Small intestine (tissue), 7 donors: ENCODE measurements at regions not wholly inside any gene's neighbourhood (a gene's known extent, or its start where the extent isn't known, plus 50 kb on each side); places are given as distances from the start of the nearest gene placed in this dataset.

ENCODE experiments used
- DNase-seq, 2 donors: peaks; one replicate each; pipeline versions ENCODE4 v3.0.0 to v3.0.0-alpha.2; 2013
- FAIRE-seq: peaks from 2 replicates; lab custom pipeline; 2012; peaks lifted over from hg19 to GRCh38; lab: Jason Lieb, UNC
- H3K27ac ChIP-seq, 3 donors: one replicate each; pipeline ENCODE4 v1.5.1; 2013; ENCODE audit warnings: low read length in 2 of 3, mild to moderate bottlenecking in 2 of 3, control low read depth in 1 of 3, inconsistent platforms in 1 of 3, low read depth in 1 of 3, moderate library complexity in 1 of 3
- H3K27me3 ChIP-seq, 3 donors: one replicate each; pipeline ENCODE4 v1.6.1; 2013; ENCODE audit warnings: low read length in 3 of 3, inconsistent platforms in 1 of 3; ENCODE audit not compliant: control insufficient read depth in 3 of 3, insufficient read depth in 3 of 3
- H3K36me3 ChIP-seq, 3 donors: one replicate each; pipeline ENCODE4 v1.6.1; 2013; ENCODE audit warnings: low read length in 3 of 3, inconsistent platforms in 1 of 3, low read depth in 1 of 3, mild to moderate bottlenecking in 1 of 3, moderate library complexity in 1 of 3; ENCODE audit not compliant: control insufficient read depth in 3 of 3, insufficient read depth in 2 of 3
- H3K4me1 ChIP-seq, 3 donors: one replicate each; pipeline ENCODE4 v1.6.1; 2013; ENCODE audit warnings: low read length in 2 of 3, inconsistent platforms in 1 of 3, low read depth in 1 of 3, mild to moderate bottlenecking in 1 of 3, moderate library complexity in 1 of 3; ENCODE audit not compliant: control insufficient read depth in 3 of 3, insufficient read depth in 2 of 3
- H3K4me3 ChIP-seq, 3 donors: one replicate each; pipeline ENCODE4 v1.5.1; 2013; ENCODE audit warnings: low read length in 3 of 3, control low read depth in 1 of 3, inconsistent platforms in 1 of 3, low read depth in 1 of 3, mild to moderate bottlenecking in 1 of 3, moderate library complexity in 1 of 3
- H3K9me3 ChIP-seq, 2 donors: one replicate each; pipeline ENCODE4 v1.6.1; 2013; ENCODE audit warnings: low read depth in 1 of 2, low read length in 1 of 2; ENCODE audit not compliant: control insufficient read depth in 2 of 2, insufficient read depth in 1 of 2
- WGBS, 3 donors: extraction: QIAGEN DNeasy Blood & Tissue Kit; methylation state at CpG; one replicate each; pipeline ENCODE4 v1.1.7; 2013; 5-methylcytosine and 5-hydroxymethylcytosine counted together
- donor health status: healthy with polysubstance abuse.
- donor health status: control.
- donor health status: control.
- donor health status: Bipolar disorder and iron deficiency.
- donor health status: healthy.

DNA sequence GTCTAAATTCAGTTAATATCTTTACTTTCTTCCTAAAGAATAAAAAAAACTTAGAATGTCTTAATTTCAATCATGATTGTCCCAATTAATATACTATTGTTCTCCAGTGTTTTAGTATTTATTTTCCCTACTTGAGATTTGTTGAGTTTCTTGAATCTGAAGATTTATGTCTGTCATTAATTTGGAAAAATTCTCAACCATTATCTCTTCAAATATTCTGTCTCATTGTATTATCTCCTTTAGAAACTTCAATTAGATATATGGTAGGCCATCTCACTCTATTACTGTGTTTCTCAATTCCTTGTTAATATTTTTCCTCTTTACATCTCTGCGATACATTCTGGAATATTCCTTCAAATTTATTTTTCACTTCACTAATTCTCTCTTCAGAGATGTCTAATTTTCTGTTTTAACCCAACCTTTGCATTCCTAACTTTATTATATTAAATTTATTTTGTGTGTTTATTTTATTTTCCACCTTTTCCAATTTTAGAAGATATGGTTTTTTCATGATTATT, 268.6 kb downstream of the QKI start:
- no peaks in the 10 kb centered on the region for H3K27me3 ChIP-seq
- no peaks in the 10 kb centered on the region for H3K36me3 ChIP-seq
- no peak for FAIRE-seq
- H3K4me3 ChIP-seq = no peak overlapping the region
- 98 to 100% (median 100%) methylated on average over 1 of the region's 1 CpG for WGBS, 3 donors
- no peak for DNase-seq
- no peaks in the 10 kb centered on the region for H3K4me1 ChIP-seq
- H3K27ac ChIP-seq = no peak overlapping the region
- H3K9me3 ChIP-seq = no peaks in the 10 kb centered on the region

DNA sequence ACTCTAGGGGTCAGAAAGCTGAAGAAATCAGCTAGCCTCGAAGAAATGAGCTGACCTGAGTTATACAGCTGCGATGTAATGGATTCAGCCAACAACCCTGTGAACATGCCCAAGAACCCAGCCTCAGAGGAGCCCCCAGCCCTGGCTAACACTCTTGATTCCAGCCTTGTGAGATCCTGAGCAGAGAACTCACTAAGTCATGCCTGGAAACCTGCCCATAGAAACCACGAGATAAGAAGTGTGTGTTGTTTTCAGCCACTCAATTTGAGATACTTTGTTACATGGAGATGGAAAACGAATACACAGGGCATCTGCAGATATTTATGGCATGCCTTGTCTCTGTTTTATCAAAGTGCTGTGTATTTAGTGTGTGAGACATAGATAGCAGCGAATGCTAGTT, 265.2 kb downstream of the QKI start:
- Histone ChIP-seq H3K27ac (no peak overlapping the region), H3K4me3 (no peak overlapping the region), H3K9me3 (no peaks in the 10 kb centered on the region), H3K4me1 (no peaks in the 10 kb centered on the region), H3K36me3 (no peaks in the 10 kb centered on the region), H3K27me3 (no peaks in the 10 kb centered on the region)
- 19 to 51% (median 37%) methylated on average over 5 of the region's 5 CpGs for WGBS, 3 donors
- DNase-seq (no peak), FAIRE-seq (no peak)

DNA sequence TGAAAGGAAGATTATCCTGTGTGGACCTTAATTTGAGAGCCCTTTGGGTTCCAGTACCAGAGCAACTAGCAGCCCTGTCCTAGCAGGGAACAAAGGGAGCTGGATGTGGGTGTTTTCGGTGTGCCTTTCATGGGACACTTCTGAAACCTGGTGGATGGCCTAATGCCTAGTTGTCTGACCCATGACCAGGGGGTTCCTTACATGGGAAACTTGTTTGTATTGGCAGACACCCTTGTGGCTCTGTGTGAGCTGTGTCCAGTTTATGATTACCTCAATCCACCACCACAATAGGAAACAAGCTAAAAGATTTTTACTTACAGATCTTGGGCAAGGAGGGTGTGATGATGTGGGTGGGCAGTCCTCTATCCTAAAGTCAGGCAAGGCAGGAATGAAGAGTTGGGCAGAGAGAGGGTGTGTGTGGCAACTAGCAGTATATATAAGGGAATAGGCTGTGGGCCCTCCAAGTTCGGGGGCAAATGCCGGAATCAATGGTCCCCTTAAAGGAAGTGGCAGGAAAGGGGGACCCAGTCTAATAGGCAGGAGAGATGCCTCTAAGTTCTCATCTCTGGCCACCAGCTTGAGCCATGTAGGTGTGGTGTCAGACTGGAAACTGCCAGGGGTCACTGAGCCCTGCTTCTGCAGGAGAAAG, 264.6 kb downstream of the QKI start:
- FAIRE-seq (no peak), DNase-seq (no peak)
- Histone ChIP-seq H3K4me1 (no peaks in the 10 kb centered on the region), H3K9me3 (no peaks in the 10 kb centered on the region), H3K36me3 (no peaks in the 10 kb centered on the region), H3K4me3 (no peak overlapping the region), H3K27me3 (no peaks in the 10 kb centered on the region), H3K27ac (no peak overlapping the region)
- 87 to 93% (median 91%) methylated on average over 3 of the region's 3 CpGs for WGBS, 3 donors

- no peaks in the 10 kb centered on the region for H3K36me3 ChIP-seq
- no peak overlapping the region for H3K4me3 ChIP-seq
- H3K27me3 ChIP-seq = no peaks in the 10 kb centered on the region
- H3K27ac ChIP-seq = no peak overlapping the region
- DNase-seq (no peak), FAIRE-seq (no peak)
- H3K9me3 ChIP-seq = peaks cover 0 to 4% of the 10 kb centered on the region in 2 donors
- no peaks in the 10 kb centered on the region for H3K4me1 ChIP-seq
Observed at GRCh38 chr6:163675611-163676010, 261.1 kb downstream of the QKI start.

GRCh38 chr6:163672710-163673109, 258.2 kb downstream of the QKI start:
- Histone ChIP-seq H3K4me3 (no peak overlapping the region), H3K36me3 (no peaks in the 10 kb centered on the region), H3K9me3 (peaks cover 0 to 4% of the 10 kb centered on the region in 2 donors), H3K27ac (no peak overlapping the region), H3K27me3 (no peaks in the 10 kb centered on the region), H3K4me1 (no peaks in the 10 kb centered on the region)
- WGBS, 3 donors = 46 to 75% (median 50%) methylated on average over 3 of the region's 3 CpGs
- DNase-seq = no peak
- FAIRE-seq = no peak

- Histone ChIP-seq H3K27me3 (no peaks in the 10 kb centered on the region), H3K9me3 (peaks cover 0 to 4% of the 10 kb centered on the region in 2 donors), H3K27ac (no peak overlapping the region), H3K4me3 (no peak overlapping the region), H3K4me1 (no peaks in the 10 kb centered on the region), H3K36me3 (no peaks in the 10 kb centered on the region)
- WGBS, 3 donors = 95% methylated on average over 25 of the region's 25 CpGs
- FAIRE-seq (no peak), DNase-seq (no peak)
Observed at GRCh38 chr6:163671791-163672190, 257.3 kb downstream of the QKI start.

GRCh38 chr6:163671355-163671754, 256.8 kb downstream of the QKI start:
- no peak for DNase-seq
- Histone ChIP-seq H3K9me3 (peaks cover 0 to 4% of the 10 kb centered on the region in 2 donors), H3K27me3 (no peaks in the 10 kb centered on the region), H3K4me1 (no peaks in the 10 kb centered on the region), H3K27ac (no peak overlapping the region), H3K36me3 (no peaks in the 10 kb centered on the region), H3K4me3 (no peak overlapping the region)
- no peak for FAIRE-seq
- 92 to 94% (median 94%) methylated on average over 19 of the region's 19 CpGs for WGBS, 3 donors

DNA sequence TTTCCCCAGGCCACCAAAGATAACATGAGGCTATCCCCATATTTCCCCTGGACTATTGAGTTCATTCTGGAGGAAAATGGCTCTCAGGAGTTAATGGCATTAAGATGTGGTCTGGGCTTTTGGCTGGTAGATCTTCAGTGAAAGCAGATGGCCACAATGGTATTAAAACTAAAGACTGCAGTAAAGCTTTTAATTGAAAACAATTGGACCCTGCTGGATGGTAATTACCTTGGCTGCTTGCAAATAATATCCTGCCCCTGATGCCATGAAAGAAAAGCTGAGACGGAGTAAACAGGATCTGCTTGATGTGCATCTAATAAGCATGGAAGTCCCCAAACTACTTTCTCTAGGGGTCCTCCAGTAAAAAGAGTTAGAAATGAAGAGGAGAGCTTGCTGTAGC, 255.8 kb downstream of the QKI start:
- Histone ChIP-seq H3K9me3 (peaks cover 0 to 4% of the 10 kb centered on the region in 2 donors), H3K27me3 (no peaks in the 10 kb centered on the region), H3K27ac (no peak overlapping the region), H3K4me1 (no peaks in the 10 kb centered on the region), H3K36me3 (no peaks in the 10 kb centered on the region), H3K4me3 (no peak overlapping the region)
- WGBS, 3 donors = 85 to 96% (median 93%) methylated on average over 1 of the region's 1 CpG
- DNase-seq = no peak
- FAIRE-seq = no peak

GRCh38 chr6:163668061-163668426, 253.5 kb downstream of the QKI start:
- Histone ChIP-seq H3K4me1 (no peaks in the 10 kb centered on the region), H3K36me3 (no peaks in the 10 kb centered on the region), H3K27me3 (no peaks in the 10 kb centered on the region), H3K4me3 (no peak overlapping the region), H3K27ac (no peak overlapping the region), H3K9me3 (peaks cover 0 to 4% of the 10 kb centered on the region in 2 donors)
- 61 to 78% (median 65%) methylated on average over 4 of the region's 4 CpGs for WGBS, 3 donors
- DNase-seq (no peak), FAIRE-seq (no peak)
